Activated T-cell treated with anti-CD3 and anti-CD28 coated beads, Interleukin-2, amount 50 U/mL, for 4 hours (primary cell): ENCODE measurements at regions not wholly inside any gene's neighbourhood (a gene's known extent, or its start where the extent isn't known, plus 50 kb on each side); places are given as distances from the start of the nearest gene placed in this dataset.
"Not testable (repeated sequence)": the region's sequence is repeated elsewhere in the genome, so short reads cannot be mapped to it uniquely, and the experiment has no call there.

ENCODE experiments used
- ATAC-seq, 2 donors: fragments of 200-7000 bp; cut with Tn5 transposase; one replicate each; pipeline ENCODE4 v1.10.0; 2021
- DNase-seq: peaks from one replicate; pipeline ENCODE4 v3.0.0-alpha.2; 2020
- H3K27me3 Mint-ChIP-seq: one replicate; pipeline ENCODE4 v1.8.0; 2021; ENCODE audit warnings: low read depth, mixed read lengths
- H3K36me3 Mint-ChIP-seq: one replicate; pipeline ENCODE4 v1.8.0; 2022; ENCODE audit warnings: mixed read lengths; ENCODE audit not compliant: insufficient read depth
- H3K4me1 Mint-ChIP-seq: one replicate; pipeline ENCODE4 v1.8.0; 2021; ENCODE audit warnings: low read depth, mixed read lengths
- H3K4me3 Mint-ChIP-seq: one replicate; pipeline ENCODE4 v1.8.0; 2021; ENCODE audit warnings: mild to moderate bottlenecking, moderate library complexity, mixed read lengths
- H3K9me3 Mint-ChIP-seq: one replicate; pipeline ENCODE4 v1.8.0; 2021; ENCODE audit warnings: mixed read lengths

DNA sequence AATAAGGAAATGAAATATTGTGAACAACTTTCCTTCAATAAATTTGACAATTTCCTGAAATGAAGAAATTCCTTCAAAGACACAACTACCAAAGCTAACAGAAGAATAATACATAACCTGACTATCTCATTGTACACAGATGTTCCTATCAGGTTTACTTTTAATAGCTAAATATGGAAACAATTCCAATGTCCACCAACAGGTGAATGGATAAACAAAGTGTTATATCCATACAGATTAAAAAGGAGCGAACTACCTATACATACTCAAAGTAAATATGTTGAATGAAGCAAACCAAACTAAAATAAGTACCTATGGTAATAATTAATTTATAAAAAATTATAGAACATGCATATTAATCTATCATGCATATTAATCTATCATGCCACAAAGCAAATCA lies 554.9 kb downstream of the PPP4R3C start:
- ATAC-seq: no peak

GRCh38 chrX:26889574-26889973 lies 573.6 kb downstream of the PPP4R3C start:
- no peaks in the 10 kb centered on the region for H3K4me1 Mint-ChIP-seq
- peaks cover 12% of the 10 kb centered on the region for H3K9me3 Mint-ChIP-seq
- no peaks in the 10 kb centered on the region for H3K27me3 Mint-ChIP-seq
- H3K4me3 Mint-ChIP-seq: no peak overlapping the region
- DNase-seq (no peak), ATAC-seq (no peak)
- H3K36me3 Mint-ChIP-seq: no peaks in the 10 kb centered on the region

More for the DNA sequence above, 554.9 kb downstream of the PPP4R3C start:
- no peaks in the 10 kb centered on the region for H3K9me3 Mint-ChIP-seq
- no peaks in the 10 kb centered on the region for H3K27me3 Mint-ChIP-seq
- H3K4me3 Mint-ChIP-seq: no peak overlapping the region
- no peaks in the 10 kb centered on the region for H3K36me3 Mint-ChIP-seq
- DNase-seq: no peak
- no peaks in the 10 kb centered on the region for H3K4me1 Mint-ChIP-seq

- ATAC-seq (no peak), DNase-seq (no peak)
- Mint-ChIP-seq H3K27me3 (no peaks in the 10 kb centered on the region), H3K4me1 (no peaks in the 10 kb centered on the region), H3K36me3 (no peaks in the 10 kb centered on the region), H3K4me3 (no peak overlapping the region), H3K9me3 (peaks cover 4% of the 10 kb centered on the region)
Observed at GRCh38 chrX:26873736-26874135, 589.4 kb downstream of the PPP4R3C start.

- DNase-seq: no peak
- H3K4me3 Mint-ChIP-seq: no peak overlapping the region
- H3K9me3 Mint-ChIP-seq: no peaks in the 10 kb centered on the region
- no peak for ATAC-seq
- no peaks in the 10 kb centered on the region for H3K36me3 Mint-ChIP-seq
- H3K4me1 Mint-ChIP-seq: no peaks in the 10 kb centered on the region
- no peaks in the 10 kb centered on the region for H3K27me3 Mint-ChIP-seq
Observed at GRCh38 chrX:26871967-26872366, 591.2 kb downstream of the PPP4R3C start.

DNA sequence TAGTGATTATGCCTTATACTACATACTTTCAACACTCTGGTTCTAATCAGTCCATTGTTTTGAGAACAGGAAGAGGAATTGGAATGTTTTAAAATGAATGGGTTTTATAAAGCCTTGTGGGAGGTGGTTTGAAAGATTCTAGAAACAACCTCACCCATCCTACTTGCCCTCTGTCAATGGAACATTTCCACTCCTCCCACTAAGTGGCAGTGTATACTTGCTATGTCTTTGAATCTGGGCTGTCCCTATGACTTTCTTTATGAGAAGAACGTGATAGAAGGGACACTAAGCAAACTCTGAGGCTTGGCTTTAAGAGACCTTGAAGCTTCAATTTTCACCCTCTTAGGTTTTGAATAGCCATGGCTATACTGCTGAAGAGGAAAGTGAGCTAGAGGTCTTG lies 611.2 kb downstream of the PPP4R3C start:
- no peak overlapping the region for H3K4me3 Mint-ChIP-seq
- no peak for ATAC-seq
- H3K27me3 Mint-ChIP-seq: no peaks in the 10 kb centered on the region
- H3K9me3 Mint-ChIP-seq: no peaks in the 10 kb centered on the region
- H3K4me1 Mint-ChIP-seq: no peaks in the 10 kb centered on the region
- H3K36me3 Mint-ChIP-seq: no peaks in the 10 kb centered on the region
- no peak for DNase-seq

GRCh38 chrX:26848511-26848910 lies 614.6 kb downstream of the PPP4R3C start:
- Mint-ChIP-seq H3K36me3 (no peaks in the 10 kb centered on the region), H3K9me3 (no peaks in the 10 kb centered on the region), H3K4me1 (no peaks in the 10 kb centered on the region), H3K27me3 (no peaks in the 10 kb centered on the region), H3K4me3 (no peak overlapping the region)
- no peak for ATAC-seq
- DNase-seq: no peak

DNA sequence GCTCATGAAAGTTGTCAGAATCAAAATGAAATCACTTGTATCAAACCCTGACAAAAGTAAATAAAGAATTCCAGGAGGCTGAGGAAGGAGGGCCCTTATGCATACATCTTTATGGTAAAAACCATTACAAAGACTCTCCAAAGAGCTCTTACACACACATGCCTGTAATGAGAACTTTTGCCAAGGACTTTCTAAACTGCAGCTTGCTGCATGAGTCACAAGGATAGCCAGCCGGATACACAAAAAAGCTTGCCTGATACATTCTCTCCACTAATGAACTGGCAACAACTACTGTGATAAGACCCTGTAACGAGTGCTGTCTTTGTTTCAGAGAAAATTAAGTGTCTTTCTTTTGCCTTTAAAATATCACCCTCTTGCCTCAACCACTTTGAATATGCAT lies 618.1 kb downstream of the PPP4R3C start:
- H3K4me1 Mint-ChIP-seq: no peaks in the 10 kb centered on the region
- no peaks in the 10 kb centered on the region for H3K36me3 Mint-ChIP-seq
- DNase-seq: no peak
- H3K4me3 Mint-ChIP-seq: no peak overlapping the region
- no peaks in the 10 kb centered on the region for H3K27me3 Mint-ChIP-seq
- H3K9me3 Mint-ChIP-seq: peaks cover 2% of the 10 kb centered on the region
- ATAC-seq: no peak

DNA sequence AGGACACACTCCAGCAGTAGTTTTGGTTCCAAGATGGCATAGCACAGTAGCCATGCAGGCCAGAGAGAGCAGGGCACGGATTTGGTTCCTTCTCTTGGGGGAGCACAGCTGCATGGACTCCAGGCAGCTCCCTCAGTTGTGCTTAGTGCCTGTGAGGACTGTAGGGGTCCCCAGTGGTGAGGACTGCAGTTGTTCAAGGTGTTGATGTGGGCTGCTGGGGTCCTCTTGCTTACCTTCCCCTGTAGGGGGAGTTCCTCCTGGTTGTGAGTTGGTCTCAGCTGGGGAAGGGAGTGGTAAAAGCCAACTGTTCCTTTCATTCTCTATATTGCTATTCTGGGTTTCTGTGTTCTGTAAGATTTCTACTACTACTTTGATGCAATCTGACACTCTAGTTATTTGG lies 606.5 kb downstream of the MAGEB5 start:
- no peaks in the 10 kb centered on the region for H3K9me3 Mint-ChIP-seq
- ATAC-seq (no peak), DNase-seq (no peak)
- H3K4me1 Mint-ChIP-seq: no peaks in the 10 kb centered on the region
- H3K36me3 Mint-ChIP-seq: no peaks in the 10 kb centered on the region
- H3K27me3 Mint-ChIP-seq: no peaks in the 10 kb centered on the region
- no peak overlapping the region for H3K4me3 Mint-ChIP-seq

DNA sequence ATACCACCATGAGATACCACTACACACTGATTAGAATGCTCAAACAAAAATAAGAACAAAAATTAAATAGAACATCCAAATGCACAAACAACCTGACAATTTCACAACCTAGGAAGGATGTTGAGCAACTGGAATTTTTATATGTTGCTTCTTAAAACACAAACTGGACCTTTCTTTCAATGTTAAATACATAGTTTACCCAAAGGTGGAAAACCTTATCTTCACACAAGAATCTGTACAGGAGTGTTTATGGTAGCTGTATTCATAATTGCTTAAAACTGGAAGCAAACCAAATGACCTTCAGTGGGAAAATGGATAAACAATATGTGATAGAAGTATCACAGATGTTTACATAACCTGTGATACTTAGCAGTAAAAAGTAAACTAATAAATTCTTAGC lies 573.8 kb downstream of the MAGEB5 start:
- DNase-seq (no peak), ATAC-seq (no peak)
- Mint-ChIP-seq H3K36me3 (no peaks in the 10 kb centered on the region), H3K4me1 (no peaks in the 10 kb centered on the region), H3K9me3 (no peaks in the 10 kb centered on the region), H3K27me3 (no peaks in the 10 kb centered on the region), H3K4me3 (no peak overlapping the region)

GRCh38 chrX:26788402-26788998 lies 572.5 kb downstream of the MAGEB5 start:
- H3K36me3 Mint-ChIP-seq: no peaks in the 10 kb centered on the region
- DNase-seq (no peak), ATAC-seq (no peak)
- no peaks in the 10 kb centered on the region for H3K4me1 Mint-ChIP-seq
- H3K27me3 Mint-ChIP-seq: no peaks in the 10 kb centered on the region
- H3K4me3 Mint-ChIP-seq: no peak overlapping the region
- H3K9me3 Mint-ChIP-seq: no peaks in the 10 kb centered on the region

DNA sequence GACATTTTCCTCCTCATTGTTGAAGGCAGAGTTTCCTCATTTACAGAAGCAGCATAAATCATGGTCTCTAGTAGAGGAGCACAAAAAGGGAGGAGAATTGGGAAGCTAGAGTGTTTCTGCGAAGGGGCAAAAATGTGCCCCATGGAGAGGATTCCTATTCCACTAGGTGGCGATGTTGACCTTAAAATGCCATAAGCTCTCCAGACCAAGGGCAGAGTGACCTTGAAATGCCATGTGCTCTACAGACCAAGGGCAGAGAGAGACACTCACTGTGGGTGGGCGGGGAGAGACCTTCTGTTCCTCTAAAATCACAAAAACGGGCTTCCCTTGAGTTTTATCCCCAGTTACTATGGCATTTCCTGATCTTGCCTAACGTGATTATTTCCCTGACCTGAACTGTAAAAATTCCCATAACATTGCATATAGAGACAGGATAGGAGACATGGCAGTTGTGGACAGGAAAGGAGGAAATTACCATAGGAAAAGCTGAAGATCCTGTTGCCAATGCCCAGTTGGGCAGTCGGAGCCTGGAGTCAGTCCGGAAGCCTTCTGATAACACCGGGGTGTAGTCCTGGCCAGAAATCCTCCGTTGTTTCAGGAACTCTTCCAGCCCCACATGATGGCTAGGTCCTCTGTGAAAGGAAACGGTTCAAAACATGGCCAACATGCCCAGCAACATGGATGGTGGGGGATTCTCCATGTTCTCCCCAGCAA lies 567.7 kb downstream of the MAGEB5 start:
- H3K4me1 Mint-ChIP-seq: no peaks in the 10 kb centered on the region
- H3K9me3 Mint-ChIP-seq: peaks cover under 1% of the 10 kb centered on the region
- ATAC-seq (no peak), DNase-seq (no peak)
- no peak overlapping the region for H3K4me3 Mint-ChIP-seq
- H3K27me3 Mint-ChIP-seq: no peaks in the 10 kb centered on the region
- H3K36me3 Mint-ChIP-seq: no peaks in the 10 kb centered on the region

DNA sequence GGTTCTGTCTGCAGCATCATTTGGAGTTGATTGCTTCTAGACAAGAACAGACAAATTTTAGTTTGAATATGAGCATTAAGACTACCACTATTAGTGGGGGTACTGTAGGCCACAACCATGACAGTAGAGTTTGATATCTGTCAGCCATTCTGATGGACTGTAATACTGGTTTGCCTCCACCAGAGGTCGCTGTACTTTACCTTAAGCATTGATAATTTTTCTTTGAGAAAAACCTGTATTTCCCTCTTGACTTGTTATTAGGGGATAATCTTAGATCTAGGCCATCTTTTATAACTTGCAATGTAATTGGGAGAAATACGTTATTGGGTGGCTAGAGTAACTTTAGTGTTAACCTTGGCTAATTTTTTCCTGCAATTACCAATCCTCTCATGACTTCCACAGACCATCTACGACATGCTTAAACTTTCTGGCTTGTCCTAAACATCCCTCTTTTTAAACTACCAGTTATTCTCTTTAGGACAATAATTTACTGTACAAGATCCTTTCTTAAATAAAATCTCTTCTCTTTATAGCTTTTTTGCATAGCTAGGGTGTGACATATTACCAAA lies 562.4 kb downstream of the MAGEB5 start:
- Mint-ChIP-seq H3K4me3 (no peak overlapping the region), H3K36me3 (no peaks in the 10 kb centered on the region), H3K27me3 (no peaks in the 10 kb centered on the region), H3K4me1 (no peaks in the 10 kb centered on the region), H3K9me3 (peaks cover 6% of the 10 kb centered on the region)
- DNase-seq (no peak), ATAC-seq (no peak)

DNA sequence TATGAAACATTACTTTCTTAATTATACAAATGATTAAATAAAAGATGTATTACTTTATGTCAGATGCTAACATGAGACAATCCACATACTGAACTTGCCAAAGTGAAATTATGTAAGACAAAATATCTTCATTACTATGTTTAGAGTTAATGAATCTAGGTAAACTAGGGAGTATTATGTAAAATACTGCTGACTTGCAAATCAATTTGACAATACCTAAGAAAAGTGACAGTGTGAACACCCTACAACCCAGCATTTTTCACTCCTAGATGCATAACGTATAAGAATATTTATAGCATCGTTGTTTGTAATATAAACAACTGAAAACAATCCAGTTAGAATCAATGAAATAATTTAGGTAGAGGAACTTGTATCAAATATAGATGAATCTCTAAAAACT lies 546.3 kb downstream of the MAGEB5 start:
- Mint-ChIP-seq H3K27me3 (no peaks in the 10 kb centered on the region), H3K9me3 (no peaks in the 10 kb centered on the region), H3K36me3 (no peaks in the 10 kb centered on the region), H3K4me1 (no peaks in the 10 kb centered on the region), H3K4me3 (no peak overlapping the region)
- DNase-seq (no peak), ATAC-seq (no peak)

GRCh38 chrX:26755760-26756159 lies 539.8 kb downstream of the MAGEB5 start:
- DNase-seq, ATAC-seq, H3K27me3 Mint-ChIP-seq, H3K9me3 Mint-ChIP-seq, H3K4me3 Mint-ChIP-seq, H3K36me3 Mint-ChIP-seq, H3K4me1 Mint-ChIP-seq: not testable (repeated sequence)

DNA sequence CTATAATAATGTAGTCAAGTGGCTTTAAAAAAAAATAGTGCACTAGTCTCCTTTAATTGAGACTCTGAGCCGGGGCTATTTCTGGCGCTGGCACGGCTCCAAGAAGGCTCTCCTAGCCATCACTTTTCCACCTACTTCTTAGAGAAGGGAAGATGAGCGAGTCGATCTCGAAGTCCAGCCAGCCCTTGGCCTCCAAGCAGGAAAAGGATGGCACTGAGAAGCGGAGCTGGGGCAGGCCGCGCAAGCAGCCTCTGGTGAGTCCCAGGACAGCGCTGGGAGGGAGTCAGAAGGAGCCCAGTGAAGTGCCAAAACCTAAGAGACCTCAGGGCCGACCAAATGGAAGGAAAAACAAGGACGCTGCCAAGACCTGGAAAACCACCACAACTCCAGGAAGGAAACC lies 531.9 kb downstream of the MAGEB5 start:
- no peak overlapping the region for H3K4me3 Mint-ChIP-seq
- DNase-seq: no peak
- no peaks in the 10 kb centered on the region for H3K36me3 Mint-ChIP-seq
- no peaks in the 10 kb centered on the region for H3K27me3 Mint-ChIP-seq
- H3K4me1 Mint-ChIP-seq: no peaks in the 10 kb centered on the region
- no peak for ATAC-seq
- no peaks in the 10 kb centered on the region for H3K9me3 Mint-ChIP-seq
